GM12864 (cell line): ENCODE measurements at regions not wholly inside any gene's neighbourhood (a gene's known extent, or its start where the extent isn't known, plus 50 kb on each side); places are given as distances from the start of the nearest gene placed in this dataset.
A peak's percentile ranks its signal among the peaks of the same experiment; 100 is the strongest.

Experiments
- DNase-seq: peaks from one replicate; pipeline ENCODE4 v3.0.0-alpha.2; 2011; ENCODE audit warnings: low read depth
- H3K4me3 ChIP-seq: 2 replicates; pipeline ENCODE4 v1.5.1; 2011; ENCODE audit warnings: mild to moderate bottlenecking, low read depth, low read length, control low read depth
- TF ChIP-seq, protein P1 (sequence below): IDR thresholded peaks from 2 replicates; pipeline ENCODE4 v1.5.1; 2011; ENCODE audit warnings: low read depth, mild to moderate bottlenecking, moderate library complexity, low read length, control low read depth, inconsistent platforms; ENCODE audit errors: missing control alignments

GRCh38 chr6:74554041-74554440 lies 651.8 kb downstream of the COL12A1 start:
- no peak overlapping the region for H3K4me3 ChIP-seq
- DNase-seq, result no peak
- TF ChIP-seq, protein P1, sequence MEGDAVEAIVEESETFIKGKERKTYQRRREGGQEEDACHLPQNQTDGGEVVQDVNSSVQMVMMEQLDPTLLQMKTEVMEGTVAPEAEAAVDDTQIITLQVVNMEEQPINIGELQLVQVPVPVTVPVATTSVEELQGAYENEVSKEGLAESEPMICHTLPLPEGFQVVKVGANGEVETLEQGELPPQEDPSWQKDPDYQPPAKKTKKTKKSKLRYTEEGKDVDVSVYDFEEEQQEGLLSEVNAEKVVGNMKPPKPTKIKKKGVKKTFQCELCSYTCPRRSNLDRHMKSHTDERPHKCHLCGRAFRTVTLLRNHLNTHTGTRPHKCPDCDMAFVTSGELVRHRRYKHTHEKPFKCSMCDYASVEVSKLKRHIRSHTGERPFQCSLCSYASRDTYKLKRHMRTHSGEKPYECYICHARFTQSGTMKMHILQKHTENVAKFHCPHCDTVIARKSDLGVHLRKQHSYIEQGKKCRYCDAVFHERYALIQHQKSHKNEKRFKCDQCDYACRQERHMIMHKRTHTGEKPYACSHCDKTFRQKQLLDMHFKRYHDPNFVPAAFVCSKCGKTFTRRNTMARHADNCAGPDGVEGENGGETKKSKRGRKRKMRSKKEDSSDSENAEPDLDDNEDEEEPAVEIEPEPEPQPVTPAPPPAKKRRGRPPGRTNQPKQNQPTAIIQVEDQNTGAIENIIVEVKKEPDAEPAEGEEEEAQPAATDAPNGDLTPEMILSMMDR, result no peak

GRCh38 chr6:74551896-74552295 lies 654.0 kb downstream of the COL12A1 start:
- no peak overlapping the region for H3K4me3 ChIP-seq
- no peak for DNase-seq
- TF ChIP-seq, protein P1, result no peak

GRCh38 chr6:74550821-74551220 lies 655.0 kb downstream of the COL12A1 start:
- H3K4me3 ChIP-seq, result no peak overlapping the region
- DNase-seq, result no peak
- TF ChIP-seq, protein P1, result no peak

GRCh38 chr6:74549746-74550145 lies 656.1 kb downstream of the COL12A1 start:
- no peak for DNase-seq
- no peak overlapping the region for H3K4me3 ChIP-seq
- TF ChIP-seq, protein P1, result peak; percentile 19

DNA sequence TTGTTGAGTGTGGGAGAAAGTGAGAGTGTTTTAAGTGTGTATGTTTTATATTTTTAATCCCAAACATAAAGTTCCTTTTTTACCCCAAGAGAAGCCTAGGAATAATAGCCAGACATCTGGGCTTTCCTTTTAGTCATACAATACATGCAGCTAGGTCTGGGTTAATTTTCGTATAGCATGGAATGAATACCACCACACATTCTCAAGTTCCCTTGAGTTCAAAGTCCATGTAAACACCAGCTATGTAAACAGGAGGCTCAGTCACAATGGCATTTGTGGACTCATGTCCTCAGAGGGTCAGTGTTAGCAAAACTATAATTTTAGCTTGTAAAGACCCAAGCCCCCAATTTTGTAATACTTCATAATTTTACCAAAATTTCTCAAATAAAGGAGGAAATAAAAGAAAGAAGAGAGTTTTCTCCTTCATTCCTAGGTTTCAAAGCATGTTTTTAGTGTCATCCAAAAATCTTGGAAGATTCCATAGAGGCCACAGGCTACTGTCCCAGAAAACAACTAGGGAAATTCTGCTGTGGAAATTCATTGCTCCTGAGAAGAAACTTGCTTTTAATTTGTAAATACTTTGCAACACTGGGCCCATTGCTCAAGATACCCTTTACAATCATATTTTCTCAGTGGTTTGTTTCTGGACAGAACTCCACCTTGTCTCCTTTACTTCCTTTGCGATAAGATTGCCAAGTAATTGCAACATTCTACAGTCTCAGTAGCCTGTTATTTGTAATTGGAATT lies 671.2 kb downstream of the COL12A1 start:
- TF ChIP-seq, protein P1, result no peak
- no peak for DNase-seq
- no peak overlapping the region for H3K4me3 ChIP-seq

- H3K4me3 ChIP-seq, result no peak overlapping the region
- TF ChIP-seq, protein P1, result no peak
- no peak for DNase-seq
These were observed 686.7 kb downstream of the COL12A1 start for GRCh38 chr6:74519163-74519562.

DNA sequence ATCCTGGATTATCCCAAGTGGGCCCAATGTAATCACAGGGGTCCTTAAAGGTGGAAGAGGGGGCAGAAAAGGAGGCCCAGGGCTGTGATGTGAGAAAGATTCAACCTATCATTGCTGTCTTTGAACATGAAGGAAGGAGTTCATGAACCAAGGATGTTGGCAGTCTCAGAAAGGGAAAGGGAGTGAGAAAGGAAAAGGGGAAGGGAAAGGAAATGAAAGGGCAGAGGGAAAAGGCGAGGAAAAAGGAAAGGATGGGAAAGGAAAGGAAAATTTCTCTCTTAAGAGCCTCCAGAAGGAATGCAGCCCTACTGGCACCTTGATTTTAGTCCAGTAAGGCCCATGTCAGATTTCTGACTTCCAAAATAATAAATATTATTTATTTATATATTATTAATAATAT lies 687.8 kb downstream of the COL12A1 start:
- DNase-seq, result no peak
- TF ChIP-seq, protein P1, result no peak
- no peak overlapping the region for H3K4me3 ChIP-seq
